CD4-positive, CD25-positive, alpha-beta regulatory T cell (primary cell): ENCODE measurements at regions not wholly inside any gene's neighbourhood (a gene's known extent, or its start where the extent isn't known, plus 50 kb on each side); places are given as distances from the start of the nearest gene placed in this dataset.

Experiments used
- ATAC-seq, 2 donors: fragments of 150-1000 bp; cut with Tn5 transposase; one replicate each; pipeline ENCODE4 v1.10.0; 2021; ENCODE audit warnings: low read depth in 2 of 2, moderate number of reproducible peaks in 2 of 2, moderate library complexity in 1 of 2
- DNase-seq, 3 donors: peaks; one replicate each; pipeline versions ENCODE4 v3.0.0 to v3.0.0-alpha.2; 2012 to 2022; ENCODE audit warnings: mixed read lengths in 1 of 3
- H3K27ac ChIP-seq: one replicate; pipeline ENCODE4 v1.7.0; 2013; ENCODE audit warnings: mild to moderate bottlenecking, low read length; ENCODE audit not compliant: insufficient read depth, poor library complexity, severe bottlenecking
- H3K27me3 ChIP-seq: one replicate; pipeline ENCODE4 v1.7.0; 2013; ENCODE audit warnings: low read length; ENCODE audit not compliant: control insufficient read depth, insufficient read depth
- H3K36me3 ChIP-seq: one replicate; pipeline ENCODE4 v1.7.0; 2013; ENCODE audit warnings: mild to moderate bottlenecking, low read length, moderate library complexity; ENCODE audit not compliant: control insufficient read depth, insufficient read depth
- H3K4me1 ChIP-seq: 2 replicates; pipeline ENCODE4 v1.7.0; 2013; ENCODE audit warnings: mild to moderate bottlenecking, low read length; ENCODE audit not compliant: insufficient read depth, control insufficient read depth, poor library complexity, severe bottlenecking
- H3K4me3 ChIP-seq: one replicate; pipeline ENCODE4 v1.7.0; 2013; ENCODE audit warnings: low read depth, mild to moderate bottlenecking, low read length, moderate library complexity
- H3K9me3 ChIP-seq, 2 experiments: 1 replicate in 1 of 2; 2 replicates in 1 of 2; pipeline ENCODE4 v1.7.0; 2013; ENCODE audit warnings: low read length in 2 of 2, mild to moderate bottlenecking in 1 of 2, moderate library complexity in 1 of 2; ENCODE audit not compliant: control insufficient read depth in 2 of 2
- H3K27ac Mint-ChIP-seq, 3 donors: one replicate each; pipeline ENCODE4 v1.8.0; 2020 to 2022; ENCODE audit warnings: mild to moderate bottlenecking in 3 of 3, mixed read lengths in 3 of 3, moderate library complexity in 2 of 3
- H3K27me3 Mint-ChIP-seq: one replicate; pipeline ENCODE4 v1.8.0; 2022; ENCODE audit warnings: mild to moderate bottlenecking, mixed read lengths
- H3K36me3 Mint-ChIP-seq: one replicate; pipeline ENCODE4 v1.8.0; 2020; ENCODE audit warnings: mixed read lengths
- H3K4me1 Mint-ChIP-seq, 4 donors: one replicate each; pipeline ENCODE4 v1.8.0; 2020 to 2022; ENCODE audit warnings: mixed read lengths in 4 of 4, mild to moderate bottlenecking in 1 of 4
- H3K4me3 Mint-ChIP-seq, 4 donors: one replicate each; pipeline ENCODE4 v1.8.0; 2020 to 2022; ENCODE audit warnings: mild to moderate bottlenecking in 4 of 4, mixed read lengths in 4 of 4, moderate library complexity in 3 of 4
- H3K9me3 Mint-ChIP-seq, 7 donors: one replicate each; pipeline ENCODE4 v1.8.0; 2020 to 2022; ENCODE audit warnings: mixed read lengths in 7 of 7, mild to moderate bottlenecking in 3 of 7, moderate library complexity in 2 of 7

DNA sequence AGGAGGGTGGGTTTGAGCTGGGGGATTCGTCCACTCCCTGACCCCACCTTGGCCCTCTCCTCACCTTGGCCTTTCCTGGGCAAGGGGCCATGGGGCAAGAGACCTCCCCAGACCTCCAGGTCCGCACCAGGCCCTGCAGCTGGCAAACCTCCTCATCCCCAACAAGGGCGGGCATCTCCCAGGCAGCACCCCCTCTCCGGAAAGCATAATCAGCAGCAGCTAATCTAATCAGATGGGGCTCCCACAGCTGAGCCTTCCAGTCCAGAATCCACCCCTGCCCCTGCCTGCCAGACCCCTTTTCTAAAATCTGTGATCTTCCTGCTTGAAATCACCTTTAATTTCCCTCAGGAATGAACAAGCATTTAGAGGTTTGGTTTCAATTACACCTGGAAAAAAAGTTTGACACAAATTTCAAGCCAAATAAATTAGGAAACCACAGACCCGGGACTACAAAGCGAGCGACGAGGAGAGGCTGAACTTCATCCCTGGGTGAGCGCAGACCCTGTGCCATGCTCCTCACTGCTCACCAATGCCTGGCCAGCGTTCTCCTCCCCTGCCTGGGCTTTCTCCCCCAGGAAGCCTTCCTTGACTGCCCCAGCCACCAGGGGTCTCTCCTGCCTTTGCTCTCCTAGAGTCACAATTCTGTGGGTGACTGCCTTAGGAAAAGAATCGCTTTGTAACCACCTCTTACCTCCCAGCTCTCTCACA is 143.0 kb upstream of the MYCN start:
- DNase-seq (no peak), ATAC-seq (no peak)
- Histone ChIP-seq H3K4me1 (no peaks in the 10 kb centered on the region), H3K36me3 (no peaks in the 10 kb centered on the region), H3K9me3 (no peaks in the 10 kb centered on the region), H3K27ac (no peak overlapping the region), H3K27me3 (no peaks in the 10 kb centered on the region), H3K4me3 (no peak overlapping the region)
- no peaks in the 10 kb centered on the region for H3K36me3 Mint-ChIP-seq
- H3K9me3 Mint-ChIP-seq = no peaks in the 10 kb centered on the region
- no peak overlapping the region for H3K4me3 Mint-ChIP-seq
- H3K4me1 Mint-ChIP-seq = no peaks in the 10 kb centered on the region
- no peaks in the 10 kb centered on the region for H3K27me3 Mint-ChIP-seq
- no peak overlapping the region for H3K27ac Mint-ChIP-seq

DNA sequence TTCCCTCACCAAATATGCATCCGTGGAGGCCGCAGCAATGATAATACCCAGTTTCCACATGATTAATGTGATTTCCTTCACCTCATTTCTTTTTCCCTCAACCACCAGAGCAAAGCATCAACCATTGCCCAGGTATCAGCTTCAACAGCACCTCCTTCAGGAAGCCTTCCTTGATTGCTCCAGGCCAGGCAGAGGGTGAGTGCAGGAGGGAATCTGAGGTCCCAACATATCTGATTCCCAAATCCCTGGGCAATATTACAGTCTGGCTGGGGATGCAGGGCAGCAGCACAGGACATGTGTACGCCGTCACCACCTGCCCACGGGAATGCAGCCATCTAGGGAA is 142.4 kb upstream of the MYCN start:
- H3K4me3 ChIP-seq = no peak overlapping the region
- no peaks in the 10 kb centered on the region for H3K36me3 Mint-ChIP-seq
- H3K9me3 Mint-ChIP-seq = no peaks in the 10 kb centered on the region
- H3K27me3 ChIP-seq = no peaks in the 10 kb centered on the region
- H3K27ac ChIP-seq = no peak overlapping the region
- no peaks in the 10 kb centered on the region for H3K4me1 Mint-ChIP-seq
- H3K27me3 Mint-ChIP-seq = no peaks in the 10 kb centered on the region
- DNase-seq (no peak), ATAC-seq (no peak)
- no peaks in the 10 kb centered on the region for H3K4me1 ChIP-seq
- no peaks in the 10 kb centered on the region for H3K36me3 ChIP-seq
- no peaks in the 10 kb centered on the region for H3K9me3 ChIP-seq
- no peak overlapping the region for H3K4me3 Mint-ChIP-seq
- no peak overlapping the region for H3K27ac Mint-ChIP-seq

DNA sequence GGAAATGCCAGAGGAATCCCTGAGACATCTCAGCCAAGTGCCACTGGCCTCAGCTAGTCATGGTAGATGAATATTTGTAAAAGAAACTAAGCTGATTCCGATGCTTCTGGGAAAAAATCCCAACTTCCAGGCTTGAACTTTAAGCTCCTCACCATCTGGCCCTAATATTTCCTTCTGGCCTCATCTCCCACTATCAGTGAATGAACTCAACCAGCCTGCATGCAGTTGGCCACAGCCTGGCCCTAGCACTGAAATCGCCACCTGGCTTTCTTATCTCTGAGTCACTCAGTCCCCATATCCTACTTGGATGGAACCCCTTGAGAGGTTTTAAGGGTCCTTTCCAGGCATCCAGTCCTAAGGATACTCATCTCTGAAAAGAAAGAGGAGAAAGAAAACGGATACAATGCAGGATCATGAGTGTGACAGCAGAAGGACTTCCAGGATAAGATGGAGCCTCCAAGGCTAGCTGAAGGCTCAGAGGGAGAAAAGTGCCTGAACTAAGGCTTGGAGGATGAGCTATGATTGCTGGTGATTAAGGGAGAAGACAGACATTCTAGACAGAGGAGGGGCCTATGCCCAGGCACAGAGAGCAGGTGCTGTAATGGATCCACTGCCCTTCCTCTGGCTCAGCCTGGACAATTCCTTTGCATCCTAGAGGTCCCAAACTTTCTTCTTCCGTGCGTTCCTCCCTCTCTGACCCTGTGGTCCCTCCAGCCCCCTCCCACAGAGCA is 141.5 kb upstream of the MYCN start:
- Mint-ChIP-seq H3K27ac (no peak overlapping the region), H3K27me3 (no peaks in the 10 kb centered on the region), H3K4me1 (no peaks in the 10 kb centered on the region), H3K36me3 (no peaks in the 10 kb centered on the region), H3K9me3 (no peaks in the 10 kb centered on the region), H3K4me3 (no peak overlapping the region)
- no peaks in the 10 kb centered on the region for H3K4me1 ChIP-seq
- H3K36me3 ChIP-seq = no peaks in the 10 kb centered on the region
- no peak overlapping the region for H3K4me3 ChIP-seq
- H3K27ac ChIP-seq = no peak overlapping the region
- H3K27me3 ChIP-seq = no peaks in the 10 kb centered on the region
- ATAC-seq = no peak
- DNase-seq = no peak
- H3K9me3 ChIP-seq = no peaks in the 10 kb centered on the region

DNA sequence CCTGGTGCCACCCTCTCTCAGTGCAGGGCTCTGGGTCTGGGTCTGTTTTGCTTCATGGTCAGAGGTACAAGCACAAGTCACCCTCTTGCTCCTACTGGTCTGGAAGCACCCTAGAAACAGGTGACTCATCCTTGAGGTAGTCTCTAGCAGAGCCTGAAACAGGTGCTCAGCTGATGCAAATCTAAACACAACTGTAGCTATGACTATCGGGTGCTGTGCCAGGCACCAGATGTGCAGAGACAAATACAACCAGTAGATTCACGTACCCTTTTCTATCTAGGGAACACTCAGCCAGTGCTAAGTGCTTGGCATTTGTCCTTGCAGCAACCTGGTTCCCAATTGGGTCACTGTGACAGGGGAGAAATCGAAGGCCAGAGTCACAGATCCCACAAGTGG is 140.9 kb upstream of the MYCN start:
- Mint-ChIP-seq H3K4me3 (no peak overlapping the region), H3K27ac (no peak overlapping the region), H3K9me3 (no peaks in the 10 kb centered on the region), H3K4me1 (no peaks in the 10 kb centered on the region), H3K27me3 (no peaks in the 10 kb centered on the region), H3K36me3 (no peaks in the 10 kb centered on the region)
- Histone ChIP-seq H3K4me1 (no peaks in the 10 kb centered on the region), H3K36me3 (no peaks in the 10 kb centered on the region), H3K9me3 (no peaks in the 10 kb centered on the region), H3K4me3 (no peak overlapping the region), H3K27me3 (no peaks in the 10 kb centered on the region), H3K27ac (no peak overlapping the region)
- ATAC-seq = no peak
- no peak for DNase-seq

DNA sequence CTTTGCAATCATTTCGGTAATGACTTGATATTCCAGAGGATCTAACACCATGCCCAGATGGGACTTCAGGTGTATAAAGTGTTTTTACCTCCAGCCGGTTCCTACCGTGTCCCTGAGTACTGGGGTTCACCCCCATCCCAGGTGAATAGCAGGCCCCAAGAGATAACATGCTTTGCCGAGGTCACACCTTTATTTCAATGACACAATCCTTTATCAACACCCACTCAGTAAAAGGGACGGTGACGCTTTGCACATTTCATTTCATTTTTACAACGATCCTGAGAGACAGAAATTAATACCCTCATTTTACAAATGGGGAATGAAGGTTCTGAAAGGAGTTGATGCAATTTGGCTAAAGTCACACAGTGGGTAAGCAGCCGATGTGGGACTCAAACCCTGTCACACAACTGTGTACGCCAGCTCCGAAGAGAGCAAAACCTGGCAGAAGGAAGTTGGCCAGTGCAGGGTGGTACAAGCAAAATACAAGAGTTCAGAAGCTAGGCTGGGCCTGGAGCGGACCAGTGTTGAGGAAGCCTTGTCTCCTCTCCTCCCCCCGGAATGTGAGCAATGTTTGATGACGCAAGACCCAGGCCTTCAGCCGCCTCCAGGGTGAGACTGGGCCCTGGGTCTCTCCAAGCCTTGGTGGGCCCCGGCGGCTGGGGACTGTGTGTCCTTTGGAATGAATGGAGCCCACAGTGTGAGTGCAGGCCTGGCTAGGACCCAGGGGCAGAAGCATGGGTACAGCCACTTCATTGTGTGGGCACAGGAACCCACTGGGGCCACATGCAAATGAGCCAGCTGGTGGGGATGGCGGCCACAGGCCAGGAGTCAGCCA is 139.6 kb upstream of the MYCN start:
- no peaks in the 10 kb centered on the region for H3K36me3 ChIP-seq
- H3K9me3 ChIP-seq = no peaks in the 10 kb centered on the region
- H3K4me1 Mint-ChIP-seq = no peaks in the 10 kb centered on the region
- peaks cover 0 to 3% (median 0%) of the 10 kb centered on the region in 7 donors for H3K9me3 Mint-ChIP-seq
- ATAC-seq (no peak), DNase-seq (no peak)
- H3K36me3 Mint-ChIP-seq = no peaks in the 10 kb centered on the region
- H3K27ac ChIP-seq = no peak overlapping the region
- no peak overlapping the region for H3K27ac Mint-ChIP-seq
- no peaks in the 10 kb centered on the region for H3K27me3 ChIP-seq
- no peak overlapping the region for H3K4me3 Mint-ChIP-seq
- H3K27me3 Mint-ChIP-seq = no peaks in the 10 kb centered on the region
- H3K4me3 ChIP-seq = no peak overlapping the region
- H3K4me1 ChIP-seq = no peaks in the 10 kb centered on the region

DNA sequence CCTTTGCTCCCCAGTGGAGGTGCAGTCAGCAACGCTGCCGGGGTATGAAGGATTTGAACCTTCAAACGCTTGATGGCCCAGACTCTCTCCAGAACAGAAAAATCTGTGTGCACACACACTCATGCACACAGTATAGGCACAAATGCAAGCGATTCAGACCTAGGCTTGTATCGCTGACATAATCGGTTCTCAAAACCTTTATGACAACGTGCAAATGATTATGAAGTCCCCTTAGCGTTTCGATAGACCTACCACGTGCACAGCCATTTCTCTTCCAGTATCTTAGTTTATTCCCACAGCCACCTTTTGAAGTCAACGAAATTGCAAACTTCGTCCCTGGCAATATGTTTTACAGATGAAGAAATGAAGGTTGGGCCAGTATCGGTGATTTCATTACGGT is 138.9 kb upstream of the MYCN start:
- ATAC-seq = no peak

DNA sequence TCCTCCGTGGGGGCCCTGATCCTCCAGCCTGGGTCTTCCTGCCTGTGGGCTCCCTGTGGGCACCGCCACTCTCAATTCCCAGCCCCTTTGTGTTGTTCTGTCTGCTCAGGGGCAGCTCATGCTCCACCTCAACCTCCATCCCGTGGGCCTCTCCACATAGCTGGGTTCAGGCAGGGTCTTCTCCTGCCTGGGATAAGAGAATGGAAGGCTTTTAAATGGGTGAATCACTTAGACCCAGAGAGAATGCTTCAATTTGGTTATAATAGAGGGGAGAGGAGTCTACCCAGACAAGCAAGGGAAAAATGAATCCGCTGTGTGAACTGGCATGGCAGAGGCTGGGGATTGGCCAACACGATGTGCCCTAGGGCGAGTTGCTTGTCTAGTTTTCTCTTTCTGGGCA is 138.4 kb upstream of the MYCN start:
- ATAC-seq = no peak
- H3K27me3 ChIP-seq = no peaks in the 10 kb centered on the region
- H3K4me1 ChIP-seq = no peaks in the 10 kb centered on the region
- no peak for DNase-seq
- no peak overlapping the region for H3K27ac ChIP-seq
- H3K36me3 Mint-ChIP-seq = no peaks in the 10 kb centered on the region
- no peak overlapping the region for H3K4me3 ChIP-seq
- H3K27ac Mint-ChIP-seq = no peak overlapping the region
- H3K36me3 ChIP-seq = no peaks in the 10 kb centered on the region
- no peak overlapping the region for H3K4me3 Mint-ChIP-seq
- no peaks in the 10 kb centered on the region for H3K27me3 Mint-ChIP-seq
- peaks cover 0 to 3% (median 0%) of the 10 kb centered on the region in 7 donors for H3K9me3 Mint-ChIP-seq
- no peaks in the 10 kb centered on the region for H3K4me1 Mint-ChIP-seq
- H3K9me3 ChIP-seq = no peaks in the 10 kb centered on the region

More for the DNA sequence above, 138.9 kb upstream of the MYCN start:
- Mint-ChIP-seq H3K36me3 (no peaks in the 10 kb centered on the region), H3K4me3 (no peak overlapping the region), H3K27ac (no peak overlapping the region), H3K4me1 (no peaks in the 10 kb centered on the region), H3K9me3 (peaks cover 0 to 3% (median 0%) of the 10 kb centered on the region in 7 donors), H3K27me3 (no peaks in the 10 kb centered on the region)
- Histone ChIP-seq H3K27ac (no peak overlapping the region), H3K4me3 (no peak overlapping the region), H3K9me3 (no peaks in the 10 kb centered on the region), H3K27me3 (no peaks in the 10 kb centered on the region), H3K36me3 (no peaks in the 10 kb centered on the region), H3K4me1 (no peaks in the 10 kb centered on the region)
- no peak for DNase-seq
